ENCODE measurements at regions not wholly inside any gene's neighbourhood (a gene's known extent, or its start where the extent isn't known, plus 50 kb on each side); places are given as distances from the start of the nearest gene placed in this dataset.
"Not testable (repeated sequence)": the region's sequence is repeated elsewhere in the genome, so short reads cannot be mapped to it uniquely, and the experiment has no call there.

- DNase-seq (ENCODE audit: low read depth), result no peak
Measured at GRCh38 chr5:126234563-126235195, 188.5 kb upstream of the GRAMD2B start.

- DNase-seq (ENCODE audit: low read depth), result no peak
Measured at GRCh38 chr5:126235628-126236027, 187.6 kb upstream of the GRAMD2B start.

- DNase-seq (ENCODE audit: low read depth), result no peak
Measured at GRCh38 chr5:126236994-126237393, 186.2 kb upstream of the GRAMD2B start.

- no peak for DNase-seq (ENCODE audit: low read depth)
Measured at GRCh38 chr5:126248611-126249010, 174.6 kb upstream of the GRAMD2B start.

GRCh38 chr5:126251024-126251423 lies 172.2 kb upstream of the GRAMD2B start:
- DNase-seq (ENCODE audit: low read depth), result no peak

GRCh38 chr5:126253406-126253805 lies 169.8 kb upstream of the GRAMD2B start:
- no peak for DNase-seq (ENCODE audit: low read depth)

GRCh38 chr5:126263591-126264184 lies 159.5 kb upstream of the GRAMD2B start:
- no peak for DNase-seq (ENCODE audit: low read depth)

- DNase-seq (ENCODE audit: low read depth), result no peak
Measured at GRCh38 chr5:126265917-126266316, 157.3 kb upstream of the GRAMD2B start.

GRCh38 chr5:126267438-126267837 lies 155.8 kb upstream of the GRAMD2B start:
- no peak for DNase-seq (ENCODE audit: low read depth)

- no peak for DNase-seq (ENCODE audit: low read depth)
Measured at GRCh38 chr5:126268697-126269315, 154.4 kb upstream of the GRAMD2B start.

- DNase-seq (ENCODE audit: low read depth), result no peak
Measured at GRCh38 chr5:126269511-126269910, 153.7 kb upstream of the GRAMD2B start.

- no peak for DNase-seq (ENCODE audit: low read depth)
Measured at GRCh38 chr5:126271141-126271540, 152.1 kb upstream of the GRAMD2B start.

- peak; percentile 3 for DNase-seq (ENCODE audit: low read depth)
Measured at GRCh38 chr5:126274076-126274762, 149.0 kb upstream of the GRAMD2B start.

- DNase-seq (ENCODE audit: low read depth), result no peak
Measured at GRCh38 chr5:126274763-126275125, 148.5 kb upstream of the GRAMD2B start.

GRCh38 chr5:126277762-126278161 lies 145.4 kb upstream of the GRAMD2B start:
- no peak for DNase-seq (ENCODE audit: low read depth)

- no peak for DNase-seq (ENCODE audit: low read depth)
Measured at GRCh38 chr5:126280343-126280742, 142.9 kb upstream of the GRAMD2B start.

GRCh38 chr5:126280846-126281245 lies 142.4 kb upstream of the GRAMD2B start:
- no peak for DNase-seq (ENCODE audit: low read depth)

- DNase-seq (ENCODE audit: low read depth), result no peak
Measured at GRCh38 chr5:126284977-126285696, 138.1 kb upstream of the GRAMD2B start.

GRCh38 chr5:126296121-126296520 lies 127.1 kb upstream of the GRAMD2B start:
- DNase-seq (ENCODE audit: low read depth), result not testable (repeated sequence)

- no peak for DNase-seq (ENCODE audit: low read depth)
Measured at GRCh38 chr5:126300293-126300692, 122.9 kb upstream of the GRAMD2B start.

- no peak for DNase-seq (ENCODE audit: low read depth)
Measured at GRCh38 chr5:126301056-126301455, 122.2 kb upstream of the GRAMD2B start.

- DNase-seq (ENCODE audit: low read depth), result no peak
Measured at GRCh38 chr5:126309860-126310259, 113.3 kb upstream of the GRAMD2B start.
